DND-41 (cell line): ENCODE measurements at regions not wholly inside any gene's neighbourhood (a gene's known extent, or its start where the extent isn't known, plus 50 kb on each side); places are given as distances from the start of the nearest gene placed in this dataset.

Source experiments
- EZH2 ChIP-seq: IDR thresholded peaks from 3 replicates; pipeline ENCODE4 v1.6.1; 2012; ENCODE audit warnings: borderline replicate concordance, low read depth, mild to moderate bottlenecking, moderate library complexity, low read length, inconsistent platforms; ENCODE audit not compliant: severe bottlenecking
- TF ChIP-seq, protein P1 (sequence below): IDR thresholded peaks from 2 replicates; pipeline ENCODE4 v1.5.1; 2012; ENCODE audit warnings: borderline replicate concordance, low read length, moderate library complexity, mild to moderate bottlenecking; ENCODE audit not compliant: poor library complexity, severe bottlenecking; ENCODE audit errors: extremely low read depth

- TF ChIP-seq, protein P1, sequence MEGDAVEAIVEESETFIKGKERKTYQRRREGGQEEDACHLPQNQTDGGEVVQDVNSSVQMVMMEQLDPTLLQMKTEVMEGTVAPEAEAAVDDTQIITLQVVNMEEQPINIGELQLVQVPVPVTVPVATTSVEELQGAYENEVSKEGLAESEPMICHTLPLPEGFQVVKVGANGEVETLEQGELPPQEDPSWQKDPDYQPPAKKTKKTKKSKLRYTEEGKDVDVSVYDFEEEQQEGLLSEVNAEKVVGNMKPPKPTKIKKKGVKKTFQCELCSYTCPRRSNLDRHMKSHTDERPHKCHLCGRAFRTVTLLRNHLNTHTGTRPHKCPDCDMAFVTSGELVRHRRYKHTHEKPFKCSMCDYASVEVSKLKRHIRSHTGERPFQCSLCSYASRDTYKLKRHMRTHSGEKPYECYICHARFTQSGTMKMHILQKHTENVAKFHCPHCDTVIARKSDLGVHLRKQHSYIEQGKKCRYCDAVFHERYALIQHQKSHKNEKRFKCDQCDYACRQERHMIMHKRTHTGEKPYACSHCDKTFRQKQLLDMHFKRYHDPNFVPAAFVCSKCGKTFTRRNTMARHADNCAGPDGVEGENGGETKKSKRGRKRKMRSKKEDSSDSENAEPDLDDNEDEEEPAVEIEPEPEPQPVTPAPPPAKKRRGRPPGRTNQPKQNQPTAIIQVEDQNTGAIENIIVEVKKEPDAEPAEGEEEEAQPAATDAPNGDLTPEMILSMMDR: no peak
- no peak for TF ChIP-seq EZH2
These were observed 192.8 kb upstream of the ZMIZ1 start for GRCh38 chr10:78875932-78876331.
